GM11168 (cell line): ENCODE measurements at regions not wholly inside any gene's neighbourhood (a gene's known extent, or its start where the extent isn't known, plus 50 kb on each side); places are given as distances from the start of the nearest gene placed in this dataset.

ENCODE experiments used
- in situ Hi-C: fragments of 300-500 bp; cut with MboI; formaldehyde crosslinking; loops from one replicate; pipeline ENCODE4 v1.12.0; 2022; ENCODE audit warnings: low sequenced_read_pairs; ENCODE audit not compliant: unreplicated experiment

DNA sequence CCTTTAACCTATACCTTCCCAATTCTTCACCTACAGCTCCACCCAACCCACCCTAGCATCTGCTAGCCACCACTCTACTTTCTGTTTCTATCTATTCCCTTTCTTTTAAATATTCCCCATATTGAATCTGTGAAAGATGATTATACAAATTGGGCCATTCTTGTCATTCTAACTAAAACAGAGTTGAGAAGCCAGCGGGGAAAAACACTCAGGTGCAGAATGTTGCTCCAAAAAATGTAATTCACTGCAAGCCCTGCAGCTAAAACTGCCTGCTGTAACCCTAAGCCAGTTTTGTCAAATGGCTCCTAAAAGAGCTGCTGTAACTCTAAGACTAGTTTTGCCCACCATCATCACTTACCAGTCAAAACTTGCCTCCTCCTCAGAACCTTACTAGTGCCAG is 1468.6 kb upstream of the MIR17HG start:
- in situ Hi-C loops: no loop called here

DNA sequence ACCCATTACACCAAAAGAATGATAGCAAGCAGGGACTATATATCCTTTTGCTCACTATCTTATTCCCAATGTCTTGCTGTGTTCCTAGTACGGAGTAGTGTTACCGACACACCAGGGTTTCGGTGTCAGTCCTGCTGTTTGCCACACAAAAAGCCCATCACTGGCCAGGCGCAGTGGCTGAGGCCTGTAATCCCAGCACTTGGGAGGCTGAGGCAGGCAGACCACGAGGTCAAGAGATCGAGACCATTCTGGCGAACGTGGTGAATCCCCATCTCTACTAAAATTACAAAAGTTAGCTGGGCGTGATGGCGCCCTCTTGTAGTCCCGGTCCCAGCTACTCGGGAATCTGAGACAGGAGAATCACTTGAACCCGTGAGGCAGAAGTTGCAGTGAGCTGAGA is 1467.3 kb upstream of the MIR17HG start:
- in situ Hi-C loops: no loop called here

DNA sequence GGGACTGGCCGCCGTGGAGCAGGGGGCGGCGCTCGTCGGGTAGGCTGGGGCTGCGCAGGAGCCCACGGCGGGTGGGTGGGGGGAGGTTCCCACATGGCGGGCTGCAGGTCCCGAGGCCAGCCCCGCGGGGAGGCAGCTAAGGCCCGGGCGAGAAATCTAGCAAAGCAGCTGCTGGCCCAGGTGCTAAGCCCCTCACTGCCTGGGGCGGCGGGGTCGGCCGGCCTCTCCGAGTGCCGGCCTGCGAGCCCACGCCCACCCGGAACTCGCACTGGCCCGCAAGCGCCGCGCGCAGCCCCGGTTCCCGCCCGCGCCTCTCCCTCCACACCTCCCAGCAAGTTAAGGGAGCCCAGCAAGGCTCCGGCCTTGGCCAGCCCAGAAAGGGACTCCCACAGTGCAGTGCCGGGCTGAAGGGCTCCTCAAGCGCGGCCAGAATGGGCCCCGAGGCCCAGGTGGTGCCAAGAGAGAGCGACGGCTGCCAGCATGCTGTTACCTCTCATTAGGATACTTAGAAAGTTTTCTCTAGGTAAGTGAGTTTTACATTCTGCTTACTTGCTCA is 1463.5 kb upstream of the MIR17HG start:
- in situ Hi-C loops: no loop called here

DNA sequence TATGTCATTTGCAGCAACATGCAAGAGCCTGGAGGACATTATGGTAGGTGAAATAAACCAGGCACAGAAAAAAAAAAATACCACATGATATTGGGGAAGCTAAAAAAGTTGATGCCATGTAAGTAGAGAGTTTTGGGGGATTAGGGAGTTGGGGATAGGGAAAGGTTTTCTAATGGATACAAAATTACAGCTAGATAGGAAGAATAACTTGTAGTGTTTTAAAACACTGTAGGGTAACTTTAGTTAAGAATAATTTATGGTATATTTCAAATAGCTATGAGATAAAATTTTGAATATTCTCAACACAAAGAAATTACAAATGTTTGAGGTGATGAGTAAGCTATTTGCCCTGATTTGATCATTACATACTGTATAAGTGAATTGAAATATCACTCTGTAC is 1456.7 kb upstream of the MIR17HG start:
- in situ Hi-C loops: no loop called here

DNA sequence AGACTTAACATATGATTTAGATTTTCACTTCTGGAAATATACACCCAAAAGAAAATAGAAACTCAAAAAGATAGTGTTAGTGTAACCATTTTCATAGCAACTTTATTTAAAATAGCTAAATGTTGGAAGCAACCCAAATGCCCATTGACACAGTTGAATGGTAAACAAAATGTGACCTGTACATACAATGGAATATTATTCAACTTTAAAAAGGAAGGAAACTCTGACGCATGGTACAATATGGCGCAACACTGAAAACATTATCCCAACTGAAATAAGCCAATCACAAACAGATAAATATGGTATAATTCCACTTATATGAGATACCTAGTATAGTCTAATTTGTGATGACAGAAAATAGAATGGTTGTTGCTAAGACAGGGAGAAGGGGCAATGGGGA is 1456.1 kb upstream of the MIR17HG start:
- in situ Hi-C loops: no loop called here

DNA sequence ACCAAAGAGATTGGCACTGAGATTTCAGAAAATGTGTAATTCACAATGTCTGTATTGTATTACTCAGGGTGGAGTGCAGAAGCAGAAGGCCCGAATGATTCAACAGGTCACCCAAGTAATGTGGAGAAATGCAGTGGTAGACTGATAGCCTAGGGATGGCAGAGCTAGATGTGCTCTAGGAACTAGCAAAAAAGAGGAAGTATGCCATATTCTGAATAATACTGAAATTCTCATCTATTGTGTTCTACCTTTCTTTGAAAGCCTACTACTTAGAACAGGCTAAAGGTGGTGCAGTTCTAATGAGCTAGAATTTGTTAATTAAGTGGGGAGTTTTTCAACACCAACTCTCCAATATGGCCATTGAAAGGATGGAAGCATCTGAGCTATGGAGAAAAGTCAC is 1449.8 kb upstream of the MIR17HG start:
- in situ Hi-C loops: no loop called here

DNA sequence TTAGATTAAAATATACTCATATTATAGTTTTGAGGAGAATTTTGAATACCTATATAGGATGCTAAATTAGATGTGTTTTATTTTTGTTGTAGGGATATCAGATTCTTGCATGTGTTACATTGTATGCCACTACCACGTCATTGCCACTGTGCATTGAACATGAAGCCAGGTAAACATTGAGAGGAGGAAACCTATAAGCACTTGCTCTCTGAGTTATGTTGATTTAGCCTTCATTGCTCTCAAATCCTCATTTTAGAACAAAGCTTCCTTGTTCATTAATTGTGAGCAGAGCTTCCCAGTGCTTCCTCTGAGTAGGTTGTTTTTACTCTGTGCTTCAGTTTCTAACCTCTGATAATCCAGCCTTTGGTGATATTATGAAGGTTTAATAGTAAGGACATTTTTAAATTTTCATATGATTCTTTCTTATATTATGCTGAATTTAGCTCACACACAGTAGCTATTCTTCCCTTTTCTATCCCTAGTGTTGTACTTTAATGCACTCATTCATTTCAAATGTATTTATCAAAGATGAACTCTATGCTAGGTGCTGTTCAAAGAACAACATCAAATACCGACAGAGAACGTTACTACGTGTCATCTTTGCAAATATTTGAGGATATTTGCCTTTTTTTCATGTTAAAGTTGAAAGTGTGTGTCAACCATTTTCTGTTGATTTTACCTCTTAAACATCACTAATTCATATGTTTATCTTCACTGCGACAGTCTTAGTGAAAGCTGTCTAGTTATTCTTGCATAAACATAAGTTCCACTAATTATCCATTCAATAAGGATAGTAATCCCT is 1448.0 kb upstream of the MIR17HG start:
- in situ Hi-C loops: no loop called here

DNA sequence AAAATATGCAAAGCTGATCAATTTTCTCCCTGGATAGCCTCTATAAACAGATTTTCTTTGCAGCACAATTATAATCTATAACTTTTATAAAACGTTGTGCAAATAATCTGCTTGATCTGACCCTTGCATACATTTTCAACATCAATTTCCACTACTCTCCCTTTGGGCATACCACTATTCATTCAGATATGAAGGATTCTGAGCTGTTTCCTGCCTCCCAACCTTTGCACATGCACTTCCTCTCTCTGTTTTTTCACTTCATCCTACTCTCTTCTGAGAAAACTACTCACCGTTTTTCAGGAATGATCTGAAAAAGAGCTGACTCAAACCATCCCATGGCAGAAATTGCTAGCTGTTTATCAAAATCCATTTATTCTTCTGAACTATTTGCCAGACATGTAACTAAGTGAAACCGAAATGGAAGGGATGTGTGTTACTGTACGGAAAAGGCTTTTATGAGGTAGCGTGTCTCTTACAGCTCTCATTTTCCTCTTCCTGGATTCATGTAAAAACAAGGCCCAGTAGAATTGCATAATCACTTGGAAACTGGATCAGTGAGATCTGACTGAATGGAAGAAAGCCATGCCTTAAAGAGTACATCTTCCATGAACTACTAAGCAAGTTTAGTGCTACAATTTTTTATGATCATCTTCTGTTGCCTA is 1447.3 kb upstream of the MIR17HG start:
- in situ Hi-C loops: no loop called here

DNA sequence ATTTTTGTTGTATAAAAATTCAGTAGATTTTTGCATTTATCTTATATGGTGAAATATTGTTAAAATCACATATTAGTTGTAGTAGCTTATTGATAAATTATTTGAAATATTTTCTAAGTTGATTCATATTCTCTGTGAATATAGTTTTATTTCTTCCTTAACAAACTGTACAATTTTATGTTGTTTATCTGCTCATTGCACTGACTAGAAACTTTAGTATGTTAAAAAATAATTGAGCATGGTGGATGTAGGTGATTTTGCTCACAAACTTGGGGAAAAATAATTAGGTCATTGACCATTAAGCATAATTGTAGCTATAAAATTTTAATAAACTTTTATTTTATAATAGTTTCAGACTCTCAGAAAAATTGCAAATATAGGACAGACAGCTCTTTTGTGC is 1445.3 kb upstream of the MIR17HG start:
- in situ Hi-C loops: no loop called here

DNA sequence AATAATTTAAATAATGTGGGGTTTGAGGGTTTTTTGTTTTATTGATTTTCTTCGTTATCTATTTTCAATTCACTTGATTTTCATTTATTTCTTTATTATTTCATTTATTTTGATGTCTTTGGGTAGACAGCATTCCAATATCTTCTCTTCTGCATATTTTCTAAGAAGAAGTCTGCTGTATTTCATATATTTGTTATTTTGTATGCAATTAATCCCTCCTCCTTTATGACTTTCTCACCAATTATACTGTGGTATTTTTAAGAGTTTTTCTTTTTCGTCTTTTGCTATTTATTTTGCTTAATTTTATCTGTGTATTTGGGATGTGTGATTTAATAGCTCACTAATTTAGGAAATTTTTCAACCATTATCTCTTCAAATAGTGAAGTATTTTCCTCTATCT is 1444.4 kb upstream of the MIR17HG start:
- in situ Hi-C loops: no loop called here

DNA sequence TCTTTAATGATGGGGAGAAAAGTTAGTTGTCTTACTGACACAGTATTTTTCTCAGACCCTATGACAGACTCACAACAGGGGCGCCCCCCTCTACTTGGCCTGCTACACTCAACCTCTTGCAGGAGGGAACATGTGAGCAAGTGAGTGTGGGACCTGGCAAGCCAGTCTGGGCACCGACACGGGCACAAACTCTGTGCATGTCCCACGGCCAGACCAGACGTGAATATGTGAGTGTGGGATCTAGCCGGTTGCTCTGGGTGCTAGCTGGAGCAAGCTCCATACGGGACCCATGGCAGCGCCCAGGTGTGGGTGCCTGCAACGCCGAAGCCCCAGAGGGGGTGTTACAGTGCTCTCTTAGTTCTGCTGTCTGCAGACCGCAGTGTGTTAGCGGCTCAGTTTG is 1437.3 kb upstream of the MIR17HG start:
- in situ Hi-C loops: no loop called here

DNA sequence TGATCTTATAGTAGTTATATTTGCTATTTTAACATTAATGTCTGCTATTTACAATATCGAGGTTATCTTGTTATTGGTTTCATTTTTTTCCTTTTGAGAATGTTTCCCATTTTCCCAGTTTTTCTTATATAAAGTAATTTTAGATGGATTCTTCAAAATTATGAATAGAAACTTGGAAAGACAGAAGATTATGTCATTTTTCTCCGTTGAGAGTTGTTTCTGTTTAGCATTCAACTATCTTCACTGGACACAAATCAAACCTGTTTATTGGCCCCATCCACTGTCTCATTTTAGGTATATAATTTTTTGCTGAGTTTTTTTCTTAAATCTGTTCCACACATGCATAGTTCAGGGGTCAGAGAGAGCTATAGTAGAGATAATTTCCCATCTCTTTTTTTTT is 1430.9 kb upstream of the MIR17HG start:
- in situ Hi-C loops: no loop called here

DNA sequence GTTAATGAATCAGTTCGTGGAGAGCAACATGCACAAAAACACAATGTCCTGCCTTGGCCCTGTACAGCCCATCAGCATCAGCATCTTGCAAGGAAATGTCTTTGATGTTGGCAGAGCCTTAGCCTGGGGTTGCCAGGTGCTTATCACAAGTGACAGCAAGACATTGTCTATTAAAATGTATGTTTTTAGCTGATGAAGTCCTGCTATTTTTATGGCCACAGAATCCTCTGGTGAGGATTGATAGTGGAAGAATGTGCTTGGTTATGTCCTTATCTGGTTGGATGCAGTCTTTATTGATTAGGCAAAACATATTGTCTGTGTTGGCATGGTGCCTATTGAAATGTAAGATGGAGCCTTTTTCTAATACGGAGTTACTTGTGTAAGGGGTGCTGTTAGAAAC is 1427.0 kb upstream of the MIR17HG start:
- in situ Hi-C loops: no loop called here

DNA sequence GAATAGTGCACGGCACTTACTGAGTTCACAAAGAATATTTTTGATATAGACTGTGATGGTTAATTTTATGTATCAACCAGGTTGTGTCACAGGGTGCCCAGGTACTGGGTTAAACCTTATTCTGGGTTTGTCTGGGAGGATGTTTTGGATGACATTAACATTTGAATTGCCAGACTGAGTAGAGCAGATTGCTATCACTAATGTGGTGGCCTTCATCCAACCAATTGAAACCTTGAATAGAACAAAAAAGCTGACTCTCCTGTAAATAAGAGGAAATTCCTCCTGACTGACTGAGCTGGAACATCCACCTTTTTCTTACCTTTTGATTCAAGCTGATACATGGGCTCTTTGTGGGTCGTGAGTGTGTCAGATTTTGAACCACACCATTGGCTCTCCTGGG is 1424.4 kb upstream of the MIR17HG start:
- in situ Hi-C loops: no loop called here

DNA sequence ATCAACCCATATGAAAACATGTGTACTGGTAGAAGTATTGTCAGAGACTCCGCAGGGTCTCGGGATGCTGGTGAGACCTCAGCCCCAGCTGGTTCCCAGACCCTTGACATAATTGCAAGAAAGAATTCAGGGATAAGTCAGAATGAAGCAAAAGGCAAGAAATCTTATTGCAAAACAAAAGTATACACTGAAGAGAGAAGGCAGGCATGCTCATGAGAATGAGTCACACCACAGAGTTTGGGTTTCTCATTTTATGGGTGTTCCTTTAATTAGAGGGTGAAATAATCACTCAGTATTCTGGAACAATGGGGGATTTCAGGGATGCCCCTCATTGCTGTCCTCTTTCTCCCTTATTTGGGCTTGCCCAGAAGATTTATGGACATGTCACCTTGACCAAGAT is 1423.8 kb upstream of the MIR17HG start:
- in situ Hi-C loops: no loop called here

DNA sequence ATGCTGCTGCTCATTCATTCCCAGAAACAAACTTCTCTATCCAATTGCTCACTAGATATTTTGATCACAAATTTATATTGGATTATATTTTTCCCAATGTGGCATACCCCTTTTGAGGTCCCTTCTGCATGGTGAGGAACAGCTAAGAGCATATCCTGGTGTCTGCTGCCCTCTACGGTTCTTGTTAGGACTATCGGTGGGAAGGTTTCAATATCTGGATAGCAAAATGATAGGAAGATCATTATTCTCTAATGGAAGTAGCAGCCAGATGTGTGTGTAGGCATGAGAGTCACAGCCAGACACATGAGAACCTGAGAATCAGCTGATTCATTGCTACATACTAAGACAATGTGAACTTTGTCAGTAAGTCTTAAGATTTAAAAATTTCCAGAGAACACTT is 1422.4 kb upstream of the MIR17HG start:
- in situ Hi-C loops: no loop called here

DNA sequence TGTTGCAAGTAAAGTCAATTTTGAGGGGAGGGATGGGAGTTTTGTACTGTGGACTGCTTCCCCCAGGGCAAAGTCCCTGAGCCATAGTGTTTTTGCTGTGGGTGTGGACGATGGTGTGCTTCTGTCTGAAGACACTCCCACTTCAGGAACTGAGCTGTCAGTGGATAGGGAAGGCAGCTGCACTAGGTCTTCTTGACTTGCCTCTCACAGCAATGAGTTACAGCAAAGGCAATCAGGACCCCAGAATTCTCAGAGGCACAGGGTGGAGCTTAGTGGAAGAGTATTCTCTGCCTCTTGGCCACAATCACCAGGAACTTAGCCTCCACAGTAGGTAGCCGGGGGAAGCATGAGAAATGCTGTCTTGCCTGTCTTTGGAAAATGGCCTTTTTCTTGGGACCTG is 1416.6 kb upstream of the MIR17HG start:
- in situ Hi-C loops: no loop called here

DNA sequence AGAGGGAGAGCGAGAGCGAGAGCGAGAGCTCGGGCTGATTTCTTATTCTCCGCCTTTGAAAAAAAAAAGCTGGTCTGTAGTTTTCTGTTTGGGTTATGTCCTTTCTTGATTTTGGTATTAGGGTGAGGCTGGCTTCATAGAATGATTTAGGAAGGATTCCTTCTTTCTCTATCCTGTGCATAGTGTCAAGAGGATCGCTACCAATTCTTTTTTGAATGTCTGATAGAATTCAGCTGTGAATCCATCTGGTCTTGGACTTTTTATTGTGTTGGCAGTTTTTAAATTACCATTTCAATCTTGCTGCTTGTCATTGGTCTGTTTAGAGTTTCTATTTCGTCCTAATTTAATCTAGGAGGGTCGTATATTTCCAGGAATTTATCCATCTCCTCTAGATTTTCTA is 1414.6 kb upstream of the MIR17HG start:
- in situ Hi-C loops: no loop called here

DNA sequence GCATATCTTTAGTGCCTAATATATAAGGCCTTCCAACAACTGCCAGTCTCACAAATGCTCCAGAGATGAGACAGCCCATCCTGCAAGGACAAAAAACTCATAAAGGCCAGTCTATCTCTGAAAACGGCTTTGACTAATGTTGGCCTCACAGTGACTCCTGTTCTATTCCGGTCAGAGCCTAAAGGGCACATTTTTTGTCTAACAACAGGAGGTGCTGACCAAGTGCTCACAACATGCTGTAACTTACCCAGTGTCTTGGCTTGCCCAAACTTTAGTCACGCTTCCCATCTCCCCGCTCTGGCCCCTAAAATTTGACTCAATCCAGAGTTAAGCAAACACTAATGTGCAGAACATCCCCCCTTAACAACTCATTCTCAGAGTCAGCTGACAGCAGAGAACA is 1411.2 kb upstream of the MIR17HG start:
- in situ Hi-C loops: no loop called here

DNA sequence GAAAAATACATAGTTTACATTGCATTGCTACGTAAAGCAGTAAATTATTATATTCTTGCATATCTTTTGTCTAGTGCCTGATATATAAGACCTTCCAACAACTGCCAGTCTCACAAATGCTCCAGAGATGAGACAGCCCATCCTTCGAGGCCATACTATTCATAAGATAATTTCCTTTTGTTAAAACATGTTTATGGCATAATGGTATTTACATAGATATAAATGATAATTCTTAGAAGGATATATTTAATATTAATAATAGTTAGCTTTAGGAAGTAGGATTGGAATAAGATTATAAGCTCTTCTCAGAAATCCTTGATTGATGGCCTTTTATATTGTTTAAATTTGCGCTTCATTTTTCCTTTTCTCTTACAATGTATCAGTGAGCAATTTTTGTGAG is 1410.1 kb upstream of the MIR17HG start:
- in situ Hi-C loops: no loop called here

DNA sequence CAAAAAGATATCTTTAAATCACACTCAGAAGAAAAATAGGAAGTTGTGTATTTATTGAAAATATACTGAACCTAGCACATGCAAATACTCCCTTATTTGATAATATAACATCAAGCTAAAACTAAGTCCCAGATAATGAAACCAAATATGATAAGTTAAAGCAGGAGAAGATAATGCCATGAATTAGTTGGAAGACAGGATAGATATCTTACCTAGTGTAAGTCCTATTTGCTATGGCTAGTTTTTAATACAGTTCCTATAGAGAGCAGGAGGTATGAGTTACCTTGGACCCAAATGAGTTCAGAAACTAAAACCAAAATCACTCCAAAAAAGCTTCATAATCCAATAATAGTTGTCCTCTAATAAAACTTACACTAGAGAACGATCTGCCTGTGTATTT is 1407.1 kb upstream of the MIR17HG start:
- in situ Hi-C loops: no loop called here

DNA sequence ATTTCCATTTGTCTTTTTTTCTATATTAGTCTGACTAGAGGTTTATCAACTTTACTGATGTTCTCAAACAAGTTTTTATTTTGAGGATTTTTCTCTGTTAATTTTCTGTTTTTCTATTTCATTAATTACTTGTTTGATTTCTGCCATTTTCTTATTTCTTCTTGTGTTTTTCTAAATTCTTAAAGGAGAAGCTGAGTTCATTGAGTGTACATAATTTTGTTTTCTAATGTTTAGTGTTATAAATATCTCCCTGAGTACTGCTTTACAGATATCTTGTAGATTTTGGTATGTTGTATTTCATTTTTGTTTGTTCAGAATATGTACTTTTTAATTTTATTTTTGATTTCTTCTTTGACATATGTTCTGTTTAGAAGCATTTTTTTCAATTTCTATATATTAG is 1404.3 kb upstream of the MIR17HG start:
- in situ Hi-C loops: no loop called here
